ENCODE measurements at regions not wholly inside any gene's neighbourhood (a gene's known extent, or its start where the extent isn't known, plus 50 kb on each side); places are given as distances from the start of the nearest gene placed in this dataset.

- H3K4me1 ChIP-seq = peaks cover 0 to 2% (median 0%) of the 10 kb centered on the region in 4 donors
- no peak for TF ChIP-seq POLR2A (IDR thresholded peaks at IDR 0.05)
- no peaks in the 10 kb centered on the region for H3K36me3 ChIP-seq
- no peak overlapping the region for H3K4me3 ChIP-seq
- no peak for DNase-seq
- H3K27ac ChIP-seq = no peak overlapping the region
- in situ Hi-C loops (cut with MboI; ENCODE audit: low pct_ligation_motif_present in 1 of 4, low pct_unique_long_range_greater_than_20kb in 1 of 4, low sequenced_read_pairs in 3 of 4) (loop anchor here in 1 of 4 donors (25.0 kb wide), 1 partner anchor 135 kb away; no protein-coding TSS in a partner anchor), intact Hi-C loops (cut with DNase I; ENCODE audit: low total_unique reads) (no loop called here)
- H3K9me3 ChIP-seq = no peaks in the 10 kb centered on the region
- WGBS, 2 donors (ENCODE audit: low coverage in 1 of 2) = 69 to 85% methylated on average over 2 to 4 of the region's 4 CpGs
- no peaks in the 10 kb centered on the region for H3K27me3 ChIP-seq
Measured at GRCh38 chr9:108547411-108548135, 308.2 kb downstream of the ACTL7B start.

- H3K36me3 ChIP-seq = no peaks in the 10 kb centered on the region
- intact Hi-C loops (cut with DNase I; ENCODE audit: low total_unique reads) = no loop called here
- in situ Hi-C loops (cut with MboI; ENCODE audit: low pct_ligation_motif_present in 1 of 4, low pct_unique_long_range_greater_than_20kb in 1 of 4, low sequenced_read_pairs in 3 of 4) = loop anchor here in 1 of 4 donors (25.0 kb wide), 1 partner anchor 134 kb away; no protein-coding TSS in a partner anchor
Measured at GRCh38 chr9:108546215-108546614, 309.6 kb downstream of the ACTL7B start.

DNA sequence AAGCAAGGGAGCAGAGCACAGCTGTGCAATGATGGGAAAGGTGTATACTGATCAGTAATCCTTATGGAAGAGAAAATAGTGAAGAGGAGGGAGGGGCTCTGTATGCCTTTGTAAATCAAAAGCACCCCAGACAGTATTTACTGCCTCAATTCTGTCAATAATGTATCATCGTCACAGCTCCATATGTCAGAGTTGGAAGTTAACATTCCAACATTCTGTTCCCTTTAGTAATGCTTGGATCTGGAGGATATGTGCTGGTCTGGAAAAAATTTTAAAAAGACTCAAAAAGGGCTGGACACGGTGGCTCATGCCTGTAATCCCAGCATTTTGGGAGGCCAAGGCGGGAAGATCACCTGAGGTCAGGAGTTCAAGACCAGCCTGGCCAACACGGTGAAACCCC lies 310.4 kb downstream of the ACTL7B start:
- 91 to 100% methylated on average over 2 to 4 of the region's 4 CpGs for WGBS, 2 donors (ENCODE audit: low coverage in 1 of 2)
- H3K4me1 ChIP-seq = no peaks in the 10 kb centered on the region
- H3K9me3 ChIP-seq = no peaks in the 10 kb centered on the region
- no peaks in the 10 kb centered on the region for H3K36me3 ChIP-seq
- no peak for DNase-seq
- H3K27me3 ChIP-seq = no peaks in the 10 kb centered on the region
- intact Hi-C loops (cut with DNase I; ENCODE audit: low total_unique reads) (no loop called here), in situ Hi-C loops (cut with MboI; ENCODE audit: low pct_ligation_motif_present in 1 of 4, low pct_unique_long_range_greater_than_20kb in 1 of 4, low sequenced_read_pairs in 3 of 4) (loop anchor here in 1 of 4 donors (25.0 kb wide), 1 partner anchor 133 kb away; no protein-coding TSS in a partner anchor)
- no peak overlapping the region for H3K27ac ChIP-seq
- H3K4me3 ChIP-seq = no peak overlapping the region
- TF ChIP-seq EP300 (IDR thresholded peaks at IDR 0.05; ENCODE audit: low read depth) (no peak), POLR2AphosphoS5 (IDR thresholded peaks at IDR 0.05) (no peak)

More at GRCh38 chr9:108546215-108546614, 309.6 kb downstream of the ACTL7B start:
- no peaks in the 10 kb centered on the region for H3K4me1 ChIP-seq
- no peaks in the 10 kb centered on the region for H3K27me3 ChIP-seq
- TF ChIP-seq EP300 (IDR thresholded peaks at IDR 0.05; ENCODE audit: low read depth) = no peak
- no peak for TF ChIP-seq POLR2A (IDR thresholded peaks at IDR 0.05)
- no peak for TF ChIP-seq POLR2AphosphoS5 (IDR thresholded peaks at IDR 0.05)
- 56 to 65% methylated on average over 2 of the region's 2 CpGs for WGBS, 2 donors (ENCODE audit: low coverage in 1 of 2)
- no peak for DNase-seq
- no peak overlapping the region for H3K4me3 ChIP-seq
- H3K9me3 ChIP-seq = no peaks in the 10 kb centered on the region
- no peak overlapping the region for H3K27ac ChIP-seq

- in situ Hi-C loops (cut with MboI; ENCODE audit: low pct_ligation_motif_present in 1 of 4, low pct_unique_long_range_greater_than_20kb in 1 of 4, low sequenced_read_pairs in 3 of 4) (loop anchor here in 1 of 4 donors (25.0 kb wide), 1 partner anchor 133 kb away; no protein-coding TSS in a partner anchor), intact Hi-C loops (cut with DNase I; ENCODE audit: low total_unique reads) (loop anchor here (5.0 kb wide), 1 partner anchor 207 kb away; no protein-coding TSS in a partner anchor)
- 74 to 81% methylated on average over 2 of the region's 2 CpGs for WGBS, 2 donors (ENCODE audit: low coverage in 1 of 2)
- H3K9me3 ChIP-seq = no peaks in the 10 kb centered on the region
- TF ChIP-seq EP300 (IDR thresholded peaks at IDR 0.05; ENCODE audit: low read depth) (no peak), POLR2AphosphoS5 (IDR thresholded peaks at IDR 0.05) (no peak), POLR2A (IDR thresholded peaks at IDR 0.05) (no peak), CTCF (IDR thresholded peaks at IDR 0.05) (no peak)
- no peak overlapping the region for H3K27ac ChIP-seq
- no peak overlapping the region for H3K4me3 ChIP-seq
- H3K27me3 ChIP-seq = no peaks in the 10 kb centered on the region
- H3K36me3 ChIP-seq = no peaks in the 10 kb centered on the region
- DNase-seq = no peak
- no peaks in the 10 kb centered on the region for H3K4me1 ChIP-seq
Measured at GRCh38 chr9:108544866-108545265, 310.9 kb downstream of the ACTL7B start.

DNA sequence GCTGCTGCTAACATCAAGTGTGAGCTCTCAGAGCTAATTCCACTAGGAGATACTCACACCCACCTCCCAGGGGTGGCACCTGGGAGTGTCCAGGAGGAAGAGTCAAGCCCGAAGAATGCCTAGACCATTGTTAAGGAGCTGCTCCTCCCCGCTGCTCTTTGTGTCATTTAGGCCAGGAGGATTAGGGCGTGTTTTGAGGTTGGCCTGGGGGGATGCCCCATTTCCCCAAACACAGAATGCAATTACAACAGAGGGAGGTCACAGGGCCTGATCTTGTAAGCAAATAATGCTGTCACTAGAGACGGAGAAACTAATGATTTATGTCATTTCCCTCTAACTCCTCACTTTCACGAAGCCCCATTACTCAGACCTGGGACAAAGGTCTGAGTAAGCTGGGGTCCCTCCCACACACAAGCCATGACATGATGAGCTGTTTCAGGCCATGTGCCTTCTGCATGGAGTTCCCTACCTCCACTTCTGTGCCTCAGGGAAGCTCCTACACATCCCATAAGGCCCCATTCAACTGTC lies 312.5 kb downstream of the ACTL7B start:
- TF ChIP-seq POLR2A (IDR thresholded peaks at IDR 0.05) (no peak), POLR2AphosphoS5 (IDR thresholded peaks at IDR 0.05) (no peak), CTCF (IDR thresholded peaks at IDR 0.05) (no peak), EP300 (IDR thresholded peaks at IDR 0.05; ENCODE audit: low read depth) (no peak)
- no peaks in the 10 kb centered on the region for H3K4me1 ChIP-seq
- intact Hi-C loops (cut with DNase I; ENCODE audit: low total_unique reads) = loop anchor here (5.0 kb wide), 1 partner anchor 209 kb away; no protein-coding TSS in a partner anchor
- H3K27me3 ChIP-seq = no peaks in the 10 kb centered on the region
- in situ Hi-C loops (cut with MboI; ENCODE audit: low pct_ligation_motif_present in 1 of 4, low pct_unique_long_range_greater_than_20kb in 1 of 4, low sequenced_read_pairs in 3 of 4) = loop anchor here in 1 of 4 donors (25.0 kb wide), 1 partner anchor 131 kb away; no protein-coding TSS in a partner anchor
- no peaks in the 10 kb centered on the region for H3K9me3 ChIP-seq
- 53% methylated on average over 5 of the region's 5 CpGs; no CpG with 5 or more reads in 1 of the 2 donors for WGBS, 2 donors (ENCODE audit: low coverage in 1 of 2)
- no peak overlapping the region for H3K4me3 ChIP-seq
- H3K36me3 ChIP-seq = no peaks in the 10 kb centered on the region
- DNase-seq = no peak
- H3K27ac ChIP-seq = no peak overlapping the region

Data from transverse colon (tissue), 4 donors.